HEK293T (cell line): ENCODE measurements at regions not wholly inside any gene's neighbourhood (a gene's known extent, or its start where the extent isn't known, plus 50 kb on each side); places are given as distances from the start of the nearest gene placed in this dataset.

ENCODE experiments used
- CTBP1 ChIP-seq: fragments of 450-650 bp; IDR thresholded peaks from 2 replicates; pipeline ENCODE4 v1.6.1; 2016; ENCODE audit warnings: borderline replicate concordance
- ELF4 ChIP-seq: fragments of 450-650 bp; IDR thresholded peaks from 2 replicates; pipeline ENCODE4 v1.6.1; 2017; ENCODE audit warnings: antibody characterized with exemption
- FOXA1 ChIP-seq: fragments of 450-650 bp; IDR thresholded peaks from 2 replicates; pipeline ENCODE4 v1.6.1; 2016; ENCODE audit warnings: mild to moderate bottlenecking
- FOXM1 ChIP-seq: fragments of 450-650 bp; IDR thresholded peaks from 2 replicates; pipeline ENCODE4 v1.6.1; 2017; ENCODE audit warnings: mild to moderate bottlenecking, borderline replicate concordance
- HDGF ChIP-seq: fragments of 450-650 bp; IDR thresholded peaks from 2 replicates; pipeline ENCODE4 v1.6.1; 2017; ENCODE audit warnings: antibody characterized with exemption, borderline replicate concordance
- LEF1 ChIP-seq: fragments of 450-650 bp; IDR thresholded peaks from 2 replicates; pipeline ENCODE4 v1.6.1; 2017; ENCODE audit warnings: mild to moderate bottlenecking, borderline replicate concordance
- NFRKB ChIP-seq: fragments of 450-650 bp; IDR thresholded peaks from 2 replicates; pipeline ENCODE4 v1.6.1; 2016; ENCODE audit warnings: mild to moderate bottlenecking, moderate library complexity
- SP1 ChIP-seq: fragments of 450-650 bp; IDR thresholded peaks from 2 replicates; pipeline ENCODE4 v1.6.1; 2017

DNA sequence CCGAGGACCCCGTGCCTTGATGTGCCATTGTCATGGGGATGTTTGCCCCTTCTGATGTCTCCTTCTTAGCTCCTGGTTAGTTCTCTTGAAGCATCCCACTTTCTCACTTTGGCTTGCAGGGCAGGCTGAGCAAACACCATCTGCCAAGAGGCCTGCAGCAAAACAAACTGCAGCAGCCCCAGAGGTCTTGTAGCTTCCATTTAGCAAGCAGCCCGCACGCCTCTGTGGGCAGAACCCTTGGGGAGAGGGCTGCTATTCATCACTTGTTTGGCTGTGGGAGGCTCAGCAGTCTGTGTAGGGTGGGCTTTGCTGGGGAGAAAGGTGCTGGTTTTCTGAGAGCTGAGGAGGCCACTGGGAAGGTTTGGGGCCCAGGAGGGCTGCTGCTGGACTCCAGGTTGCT, 56.7 kb downstream of the KCNC4 start:
- TF ChIP-seq NFRKB (no peak), FOXM1 (no peak), ELF4 (no peak), LEF1 (no peak), HDGF (no peak), FOXA1 (no peak), SP1 (no peak), CTBP1 (no peak)
